B cell (primary cell): ENCODE measurements at regions not wholly inside any gene's neighbourhood (a gene's known extent, or its start where the extent isn't known, plus 50 kb on each side); places are given as distances from the start of the nearest gene placed in this dataset.

Experiments
- ATAC-seq: fragments of 200-7000 bp; cut with Tn5 transposase; one replicate; pipeline ENCODE4 v1.10.0; 2021; ENCODE audit warnings: low read depth, mild to moderate bottlenecking, moderate number of reproducible peaks, moderate library complexity
- CTCF ChIA-PET: fragments of 350-600 bp; sonication (Branson Sonifier 250); formaldehyde crosslinking; loops from one replicate; lab custom pipeline; 2021; ENCODE audit warnings: antibody characterized with exemption, inconsistent platforms; lab: Charles Lee
- POLR2A ChIA-PET: fragments of 350-600 bp; sonication (Branson Sonifier 250); formaldehyde crosslinking; loops from one replicate; lab custom pipeline; 2021; ENCODE audit warnings: antibody characterized with exemption; lab: Charles Lee
- DNase-seq: peaks from one replicate; pipeline ENCODE4 v3.0.0; 2013
- H2AFZ ChIP-seq: 2 replicates; pipeline ENCODE4 v1.6.1; 2012; ENCODE audit warnings: mild to moderate bottlenecking, low read depth, low read length; ENCODE audit not compliant: insufficient read depth, poor library complexity, severe bottlenecking
- H3K27ac ChIP-seq, 2 donors: 1 replicate in 1 of 2; 2 replicates in 1 of 2; pipeline ENCODE4 v1.5.1; 2012 to 2013; ENCODE audit warnings: low read length in 2 of 2, mild to moderate bottlenecking in 2 of 2, moderate library complexity in 1 of 2
- H3K27me3 ChIP-seq, 4 experiments: fragments of 200-600 bp in 1 of 4; sonication (generic) in 1 of 4; replicated peaks in 1 of 4; 1 replicate in 2 of 4; 2 replicates in 2 of 4; pipeline versions ENCODE4 v1.6.1 to v1.7.0; 2013 to 2016; ENCODE audit warnings: low read length in 3 of 4, mild to moderate bottlenecking in 2 of 4, mixed read lengths in 1 of 4, moderate library complexity in 1 of 4; ENCODE audit not compliant: insufficient read depth in 4 of 4, control insufficient read depth in 3 of 4; ENCODE audit errors: control extremely low read depth in 1 of 4
- H3K36me3 ChIP-seq, 2 experiments: replicated peaks in 1 of 2; 1 replicate in 1 of 2; 2 replicates in 1 of 2; pipeline versions ENCODE4 v1.6.1 to v1.7.1; 2013; ENCODE audit warnings: low read length in 1 of 2; ENCODE audit not compliant: insufficient read depth in 2 of 2, control insufficient read depth in 1 of 2; ENCODE audit errors: control extremely low read depth in 1 of 2, extremely low read depth in 1 of 2
- H3K4me1 ChIP-seq, 2 donors: fragments of 200-600 bp in 1 of 2; sonication (generic) in 1 of 2; 1 replicate in 1 of 2; 2 replicates in 1 of 2; pipeline versions ENCODE4 v1.5.1 to v1.6.1; 2013 to 2017; ENCODE audit warnings: low read length in 2 of 2; ENCODE audit not compliant: control insufficient read depth in 2 of 2, insufficient read depth in 2 of 2
- H3K4me2 ChIP-seq: replicated peaks from 2 replicates; pipeline ENCODE3; 2012; ENCODE audit warnings: mild to moderate bottlenecking, low read depth, low read length; ENCODE audit not compliant: poor library complexity, severe bottlenecking
- H3K4me3 ChIP-seq, 5 experiments: fragments of 200-600 bp in 1 of 5; sonication (generic) in 1 of 5; 1 replicate in 3 of 5; 2 replicates in 2 of 5; pipeline versions ENCODE4 v1.5.1 to v1.7.0; 2011 to 2016; ENCODE audit warnings: low read length in 4 of 5, mild to moderate bottlenecking in 4 of 5, low read depth in 2 of 5, control low read depth in 1 of 5, moderate library complexity in 1 of 5; ENCODE audit not compliant: insufficient read depth in 1 of 5; ENCODE audit errors: control extremely low read depth in 1 of 5, extremely low read depth in 1 of 5
- H3K79me2 ChIP-seq: fragments of 200-600 bp; sonication (generic); one replicate; pipeline ENCODE4 v1.6.0; 2016; ENCODE audit warnings: low read length; ENCODE audit not compliant: control insufficient read depth, insufficient read depth
- H3K9ac ChIP-seq: fragments of 200-600 bp; sonication (generic); 2 replicates; pipeline ENCODE4 v1.6.1; 2017; ENCODE audit warnings: mild to moderate bottlenecking, low read length, moderate library complexity
- H3K9me3 ChIP-seq, 3 donors: one replicate each; pipeline versions ENCODE4 v1.6.1 to v1.7.1; 2013; ENCODE audit warnings: low read length in 2 of 3; ENCODE audit not compliant: control insufficient read depth in 2 of 3, insufficient read depth in 1 of 3; ENCODE audit errors: control extremely low read depth in 1 of 3
- H4K20me1 ChIP-seq: 2 replicates; pipeline ENCODE4 v1.6.0; 2012; ENCODE audit warnings: mild to moderate bottlenecking, low read length; ENCODE audit not compliant: insufficient read depth, control insufficient read depth, poor library complexity, severe bottlenecking
- H3K27ac Mint-ChIP-seq: one replicate; pipeline ENCODE4 v1.8.0; 2021; ENCODE audit warnings: mixed read lengths
- H3K27me3 Mint-ChIP-seq: one replicate; pipeline ENCODE4 v1.8.0; 2021; ENCODE audit warnings: mixed read lengths
- H3K4me1 Mint-ChIP-seq: one replicate; pipeline ENCODE4 v1.8.0; 2021; ENCODE audit warnings: mixed read lengths
- H3K4me3 Mint-ChIP-seq: one replicate; pipeline ENCODE4 v1.8.0; 2021; ENCODE audit warnings: mixed read lengths
- H3K9me3 Mint-ChIP-seq: one replicate; pipeline ENCODE4 v1.8.0; 2022; ENCODE audit warnings: mixed read lengths; ENCODE audit not compliant: insufficient read depth
- EZH2 ChIP-seq: IDR thresholded peaks from 2 replicates; pipeline ENCODE4 v1.6.1; 2012; ENCODE audit warnings: borderline replicate concordance, low read depth, mild to moderate bottlenecking, moderate library complexity, low read length; ENCODE audit not compliant: insufficient read depth, poor library complexity, severe bottlenecking
- WGBS: methylation state at CpG from one replicate; pipeline ENCODE4 v1.1.5; 2013; ENCODE audit warnings: missing lambda C conversion rate; ENCODE audit not compliant: insufficient coverage; 5-methylcytosine and 5-hydroxymethylcytosine counted together
- intact Hi-C: fragments of 100-400 bp; cut with micrococcal nuclease; formaldehyde crosslinking; loops from one replicate; pipeline ENCODE4 v1.10.0; 2022
- TF ChIP-seq, protein P1 (sequence below): fragments of 200-600 bp; IDR thresholded peaks from one replicate; pipeline ENCODE4 v1.8.0; 2022; ENCODE audit warnings: antibody characterized with exemption, mild to moderate bottlenecking

DNA sequence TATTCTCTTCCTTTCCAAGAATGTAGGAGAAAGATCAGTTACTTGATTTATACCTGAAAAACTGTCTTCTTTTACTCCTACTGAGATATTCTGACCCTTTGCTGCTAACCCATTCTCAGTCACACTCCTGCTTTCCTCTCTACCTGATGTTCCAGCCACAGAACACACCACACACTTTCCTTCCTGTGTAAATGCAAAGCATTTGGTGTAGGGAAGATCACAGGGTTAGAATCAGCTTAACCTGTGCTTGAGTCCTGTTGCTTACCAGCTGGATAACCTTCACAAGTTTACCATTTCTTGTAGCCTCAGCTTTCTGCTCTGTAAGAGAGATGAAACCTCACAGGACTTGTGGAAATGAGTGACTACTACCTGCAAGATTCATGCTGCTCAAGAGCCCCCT, 489.8 kb upstream of the GOLIM4 start:
- Histone ChIP-seq H3K36me3 (no peaks in the 10 kb centered on the region), H3K9me3 (no peaks in the 10 kb centered on the region), H3K4me1 (no peaks in the 10 kb centered on the region), H3K9ac (no peak overlapping the region), H3K27me3 (no peaks in the 10 kb centered on the region), H4K20me1 (no peaks in the 10 kb centered on the region), H3K79me2 (no peaks in the 10 kb centered on the region), H3K4me3 (no peak overlapping the region), H3K4me2 (no peak overlapping the region), H2AFZ (no peak overlapping the region), H3K27ac (no peak overlapping the region)
- H3K27me3 Mint-ChIP-seq: no peaks in the 10 kb centered on the region
- POLR2A ChIA-PET: no interaction called here
- H3K4me3 Mint-ChIP-seq: no peak overlapping the region
- ATAC-seq: no peak
- CTCF ChIA-PET: no interaction called here
- H3K27ac Mint-ChIP-seq: no peak overlapping the region
- H3K4me1 Mint-ChIP-seq: no peaks in the 10 kb centered on the region
- no peak for DNase-seq
- no peaks in the 10 kb centered on the region for H3K9me3 Mint-ChIP-seq
- TF ChIP-seq EZH2: no peak
- TF ChIP-seq, protein P1, sequence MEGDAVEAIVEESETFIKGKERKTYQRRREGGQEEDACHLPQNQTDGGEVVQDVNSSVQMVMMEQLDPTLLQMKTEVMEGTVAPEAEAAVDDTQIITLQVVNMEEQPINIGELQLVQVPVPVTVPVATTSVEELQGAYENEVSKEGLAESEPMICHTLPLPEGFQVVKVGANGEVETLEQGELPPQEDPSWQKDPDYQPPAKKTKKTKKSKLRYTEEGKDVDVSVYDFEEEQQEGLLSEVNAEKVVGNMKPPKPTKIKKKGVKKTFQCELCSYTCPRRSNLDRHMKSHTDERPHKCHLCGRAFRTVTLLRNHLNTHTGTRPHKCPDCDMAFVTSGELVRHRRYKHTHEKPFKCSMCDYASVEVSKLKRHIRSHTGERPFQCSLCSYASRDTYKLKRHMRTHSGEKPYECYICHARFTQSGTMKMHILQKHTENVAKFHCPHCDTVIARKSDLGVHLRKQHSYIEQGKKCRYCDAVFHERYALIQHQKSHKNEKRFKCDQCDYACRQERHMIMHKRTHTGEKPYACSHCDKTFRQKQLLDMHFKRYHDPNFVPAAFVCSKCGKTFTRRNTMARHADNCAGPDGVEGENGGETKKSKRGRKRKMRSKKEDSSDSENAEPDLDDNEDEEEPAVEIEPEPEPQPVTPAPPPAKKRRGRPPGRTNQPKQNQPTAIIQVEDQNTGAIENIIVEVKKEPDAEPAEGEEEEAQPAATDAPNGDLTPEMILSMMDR: no peak
- intact Hi-C loops: no loop called here

GRCh38 chr3:168583977-168584376, 488.3 kb upstream of the GOLIM4 start:
- TF ChIP-seq, protein P1: no peak
- TF ChIP-seq EZH2: no peak
- ATAC-seq (no peak), DNase-seq (no peak)
- H3K9me3 Mint-ChIP-seq: no peaks in the 10 kb centered on the region
- H3K4me1 Mint-ChIP-seq: no peaks in the 10 kb centered on the region
- H3K27me3 Mint-ChIP-seq: no peaks in the 10 kb centered on the region
- ChIA-PET POLR2A (no interaction called here), CTCF (no interaction called here)
- H3K4me3 Mint-ChIP-seq: no peak overlapping the region
- H3K27ac Mint-ChIP-seq: no peak overlapping the region
- no CpG with 5 or more reads among the region's 3 CpGs for WGBS
- H3K79me2 ChIP-seq: no peaks in the 10 kb centered on the region
- H3K27me3 ChIP-seq: no peaks in the 10 kb centered on the region
- intact Hi-C loops: no loop called here
- no peaks in the 10 kb centered on the region for H3K36me3 ChIP-seq
- H3K4me2 ChIP-seq: no peak overlapping the region
- H4K20me1 ChIP-seq: no peaks in the 10 kb centered on the region
- no peak overlapping the region for H3K4me3 ChIP-seq
- H3K27ac ChIP-seq: no peak overlapping the region
- H3K9me3 ChIP-seq: no peaks in the 10 kb centered on the region
- no peak overlapping the region for H3K9ac ChIP-seq
- no peaks in the 10 kb centered on the region for H3K4me1 ChIP-seq
- H2AFZ ChIP-seq: no peak overlapping the region
